Activated T-cell treated with anti-CD3 and anti-CD28 coated beads, Interleukin-2, amount 50 U/mL, for 1 hour (primary cell): ENCODE measurements at regions not wholly inside any gene's neighbourhood (a gene's known extent, or its start where the extent isn't known, plus 50 kb on each side); places are given as distances from the start of the nearest gene placed in this dataset.
A peak's percentile ranks its signal among the peaks of the same experiment; 100 is the strongest.
"Not testable (repeated sequence)": the region's sequence is repeated elsewhere in the genome, so short reads cannot be mapped to it uniquely, and the experiment has no call there.

Source experiments
- DNase-seq: peaks from one replicate; pipeline ENCODE4 v3.0.0-alpha.2; 2020

GRCh38 chr17:77322514-77323412, 182.0 kb downstream of the SEC14L1 start:
- DNase-seq = peak; percentile 14

- DNase-seq = peak; percentile 18
Measured at GRCh38 chr17:77323413-77324171, 182.8 kb downstream of the SEC14L1 start.

GRCh38 chr17:77324227-77324626, 183.5 kb downstream of the SEC14L1 start:
- peak; percentile 14 for DNase-seq

GRCh38 chr17:77325577-77326075, 184.9 kb downstream of the SEC14L1 start:
- DNase-seq = no peak

GRCh38 chr17:77326076-77326591, 185.4 kb downstream of the SEC14L1 start:
- peak; percentile 27 for DNase-seq

GRCh38 chr17:77326636-77327035, 185.9 kb downstream of the SEC14L1 start:
- DNase-seq = peak; percentile 19

GRCh38 chr17:77327181-77327565, 186.4 kb downstream of the SEC14L1 start:
- peak; percentile 16 for DNase-seq

DNA sequence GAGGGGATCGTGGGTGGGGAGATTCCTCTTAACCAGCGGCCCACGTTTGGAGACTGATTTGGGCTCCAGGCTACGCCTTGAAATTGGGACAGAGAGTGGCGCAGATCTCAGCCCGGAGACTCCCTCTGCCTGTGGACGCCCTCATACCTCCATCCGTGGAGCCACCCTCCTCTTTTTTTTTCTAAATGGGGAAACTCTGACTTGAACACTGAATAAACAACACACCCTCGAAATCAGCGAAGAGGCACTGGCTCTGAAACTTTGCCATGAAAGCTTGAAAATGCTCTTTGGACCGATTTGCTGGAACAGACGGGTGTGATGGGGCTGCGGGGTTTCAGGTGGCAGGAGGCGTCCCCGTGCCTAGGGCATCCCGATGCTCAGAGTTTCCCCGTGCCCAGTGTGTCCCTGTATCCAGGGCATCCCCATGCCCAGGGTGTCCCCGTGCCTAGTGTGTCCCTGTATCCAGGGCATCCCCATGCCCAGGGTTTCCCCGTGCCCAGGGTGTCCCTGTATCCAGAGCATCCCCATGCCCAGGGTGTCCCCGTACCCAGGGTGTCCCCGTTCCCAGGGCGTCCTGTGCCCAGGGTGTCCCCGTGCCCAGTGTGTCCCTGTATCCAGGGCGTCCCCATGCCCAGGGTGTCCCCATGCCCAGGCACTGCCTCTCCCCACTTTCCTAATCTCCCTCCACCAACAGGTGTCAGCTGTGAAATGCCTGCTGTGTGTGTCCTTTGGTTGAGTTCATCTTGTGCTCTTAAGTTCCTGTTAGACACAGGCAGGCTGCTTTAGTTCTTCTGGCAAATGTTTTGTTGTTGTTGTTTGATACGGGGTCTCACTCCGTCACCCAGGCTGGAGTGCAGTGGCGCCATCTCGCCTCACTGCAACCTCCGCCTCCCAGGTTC, 187.0 kb downstream of the SEC14L1 start:
- peak; percentile 17 for DNase-seq

GRCh38 chr17:77328823-77329740, 188.3 kb downstream of the SEC14L1 start:
- DNase-seq = peak; percentile 14

DNA sequence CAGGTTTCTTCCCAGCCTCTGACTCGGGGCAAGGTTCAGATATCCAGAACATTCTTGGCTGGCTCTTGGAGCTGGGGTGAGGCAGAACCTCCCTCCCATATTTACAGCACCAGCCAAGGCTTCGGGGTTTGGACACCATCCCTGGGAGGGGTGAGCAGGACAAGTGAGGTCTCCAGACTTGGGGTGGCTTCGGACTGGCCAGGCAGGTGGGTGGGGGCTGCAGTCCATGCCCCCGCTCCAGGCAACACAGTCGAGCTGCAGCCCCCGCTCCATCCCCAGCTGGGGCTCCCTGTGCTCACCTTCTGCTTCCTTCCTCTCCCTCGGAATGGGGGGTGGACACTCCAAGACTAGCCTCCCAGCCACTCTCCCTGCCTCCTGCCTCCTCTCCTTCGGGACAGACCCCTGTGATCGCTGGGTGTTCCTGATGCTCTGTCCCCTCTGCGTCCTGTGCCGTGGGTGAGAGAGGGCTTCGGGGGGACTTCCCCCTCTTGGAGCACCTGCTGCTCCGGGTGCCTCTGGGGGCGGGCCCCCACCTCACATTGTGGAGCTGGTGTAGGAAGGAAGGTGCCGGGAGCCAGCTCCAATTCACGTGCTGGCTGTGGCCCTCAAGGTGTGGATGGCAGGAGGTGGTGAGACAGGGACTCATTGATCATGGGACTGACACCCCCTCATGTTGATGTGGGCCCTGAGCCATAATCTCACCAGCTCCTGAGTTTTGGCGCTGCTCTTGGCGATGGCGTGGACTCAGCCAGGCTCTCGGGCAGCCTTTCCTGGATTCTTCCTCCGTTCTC, 189.2 kb downstream of the SEC14L1 start:
- DNase-seq = peak; percentile 16

GRCh38 chr17:77330602-77331081, 189.9 kb downstream of the SEC14L1 start:
- peak; percentile 16 for DNase-seq

GRCh38 chr17:77331301-77331864, 190.6 kb downstream of the SEC14L1 start:
- DNase-seq = peak; percentile 97

GRCh38 chr17:77332034-77332971, 191.5 kb downstream of the SEC14L1 start:
- DNase-seq = peak; percentile 54

GRCh38 chr17:77332981-77333685, 192.4 kb downstream of the SEC14L1 start:
- DNase-seq = peak; percentile 23

GRCh38 chr17:77337150-77337549, 196.4 kb downstream of the SEC14L1 start:
- no peak for DNase-seq

GRCh38 chr17:77341069-77341541, 200.3 kb downstream of the SEC14L1 start:
- DNase-seq = no peak

DNA sequence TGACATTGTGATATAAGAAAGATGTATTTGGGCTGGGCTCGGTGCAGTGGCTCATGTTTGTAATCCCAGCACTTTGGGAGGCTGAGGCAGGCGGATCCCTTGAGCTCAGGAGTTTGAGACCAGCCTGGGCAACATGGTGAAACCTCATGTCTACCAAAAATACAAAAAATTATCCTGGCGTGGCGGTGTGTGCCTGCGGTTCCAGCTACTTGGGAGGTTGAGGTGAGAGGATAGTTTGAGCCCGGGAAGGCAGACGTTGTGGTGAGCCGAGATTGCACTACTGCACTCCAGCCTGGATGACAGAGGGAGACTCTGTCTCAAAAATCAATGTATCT, 201.9 kb downstream of the SEC14L1 start:
- DNase-seq = not testable (repeated sequence)
